SK-N-SH treated with all-trans-retinoic acid at 6 μM for 48 hours (cell line): ENCODE measurements at regions not wholly inside any gene's neighbourhood (a gene's known extent, or its start where the extent isn't known, plus 50 kb on each side); places are given as distances from the start of the nearest gene placed in this dataset.

Source experiments
- ARNTL ChIP-seq: fragments of 450-650 bp; formaldehyde crosslinking; IDR thresholded peaks from 2 replicates; pipeline ENCODE4 v1.5.0; 2020; ENCODE audit warnings: low read depth, mild to moderate bottlenecking, moderate library complexity, borderline replicate concordance
- CSDC2 ChIP-seq: fragments of 250-450 bp; sonication (Bioruptor Pico); IDR thresholded peaks from 2 replicates; pipeline ENCODE4 v1.5.0; 2020; ENCODE audit warnings: mild to moderate bottlenecking, moderate library complexity
- GLIS3 ChIP-seq: fragments of 250-450 bp; sonication (Bioruptor Pico); IDR thresholded peaks from 2 replicates; pipeline ENCODE4 v1.5.0; 2020; ENCODE audit warnings: mild to moderate bottlenecking, moderate library complexity
- ISL1 ChIP-seq: fragments of 250-450 bp; sonication (Bioruptor Pico); IDR thresholded peaks from 2 replicates; pipeline ENCODE4 v2.1.2; 2022; ENCODE audit warnings: mild to moderate bottlenecking, moderate library complexity
- OSR1 ChIP-seq: fragments of 250-450 bp; sonication (Bioruptor Pico); IDR thresholded peaks from 2 replicates; pipeline ENCODE4 v1.8.0; 2022; ENCODE audit warnings: moderate library complexity, mild to moderate bottlenecking, inconsistent platforms
- PATZ1 ChIP-seq: fragments of 250-450 bp; sonication (Bioruptor Pico); IDR thresholded peaks from 2 replicates; pipeline ENCODE4 v1.8.0; 2020; ENCODE audit warnings: mild to moderate bottlenecking, moderate library complexity, borderline replicate concordance
- PPARA ChIP-seq: fragments of 250-450 bp; sonication (Bioruptor Pico); IDR thresholded peaks from 2 replicates; pipeline ENCODE4 v1.5.0; 2020; ENCODE audit warnings: mild to moderate bottlenecking, borderline replicate concordance
- TOX ChIP-seq: fragments of 250-450 bp; sonication (Bioruptor Pico); IDR thresholded peaks from 2 replicates; pipeline ENCODE4 v1.8.0; 2021; ENCODE audit warnings: mild to moderate bottlenecking, moderate library complexity, borderline replicate concordance
- TSHZ2 ChIP-seq: fragments of 250-450 bp; sonication (Bioruptor Pico); IDR thresholded peaks from 2 replicates; pipeline ENCODE4 v1.5.0; 2020; ENCODE audit warnings: mild to moderate bottlenecking, moderate library complexity
- ZC3H10 ChIP-seq: fragments of 250-450 bp; sonication (Bioruptor Pico); IDR thresholded peaks from 2 replicates; pipeline ENCODE4 v1.5.1; 2021; ENCODE audit warnings: mild to moderate bottlenecking, moderate library complexity
- ZFP3 ChIP-seq: fragments of 250-450 bp; sonication (Bioruptor Pico); IDR thresholded peaks from 2 replicates; pipeline ENCODE4 v1.5.0; 2020; ENCODE audit warnings: mild to moderate bottlenecking, moderate library complexity
- ZNF70 ChIP-seq: fragments of 450-650 bp; formaldehyde crosslinking; IDR thresholded peaks from 2 replicates; pipeline ENCODE4 v1.5.0; 2020; ENCODE audit warnings: mild to moderate bottlenecking, moderate library complexity
- ZNF8 ChIP-seq: fragments of 450-650 bp; formaldehyde crosslinking; IDR thresholded peaks from 2 replicates; pipeline ENCODE4 v1.5.0; 2020; ENCODE audit warnings: mild to moderate bottlenecking, moderate library complexity
- TF ChIP-seq, protein P1 (sequence below): fragments of 250-450 bp; sonication (Bioruptor Pico); IDR thresholded peaks from 2 replicates; pipeline ENCODE4 v1.5.1; 2020; ENCODE audit warnings: low read depth, mild to moderate bottlenecking, moderate library complexity

GRCh38 chr1:67611846-67612245 lies 73.2 kb upstream of the GADD45A start:
- TF ChIP-seq, protein P1, sequence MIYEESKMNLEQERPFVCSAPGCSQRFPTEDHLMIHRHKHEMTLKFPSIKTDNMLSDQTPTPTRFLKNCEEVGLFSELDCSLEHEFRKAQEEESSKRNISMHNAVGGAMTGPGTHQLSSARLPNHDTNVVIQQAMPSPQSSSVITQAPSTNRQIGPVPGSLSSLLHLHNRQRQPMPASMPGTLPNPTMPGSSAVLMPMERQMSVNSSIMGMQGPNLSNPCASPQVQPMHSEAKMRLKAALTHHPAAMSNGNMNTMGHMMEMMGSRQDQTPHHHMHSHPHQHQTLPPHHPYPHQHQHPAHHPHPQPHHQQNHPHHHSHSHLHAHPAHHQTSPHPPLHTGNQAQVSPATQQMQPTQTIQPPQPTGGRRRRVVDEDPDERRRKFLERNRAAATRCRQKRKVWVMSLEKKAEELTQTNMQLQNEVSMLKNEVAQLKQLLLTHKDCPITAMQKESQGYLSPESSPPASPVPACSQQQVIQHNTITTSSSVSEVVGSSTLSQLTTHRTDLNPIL, result no peak
- TF ChIP-seq TSHZ2 (CRISPR knock-in tag), result no peak
- no peak for TF ChIP-seq CSDC2 (CRISPR knock-in tag)
- no peak for TF ChIP-seq PATZ1 (CRISPR knock-in tag)
- TF ChIP-seq ARNTL (CRISPR knock-in tag), result no peak
- TF ChIP-seq ZNF70 (CRISPR knock-in tag), result no peak
- TF ChIP-seq ISL1 (CRISPR knock-in tag), result 0 out of 2 replicates have a peak, but pooled peaks have one; percentile 10
- no peak for TF ChIP-seq GLIS3 (CRISPR knock-in tag)
- no peak for TF ChIP-seq ZNF8 (CRISPR knock-in tag)
- no peak for TF ChIP-seq TOX (CRISPR knock-in tag)
- TF ChIP-seq OSR1, result no peak
- TF ChIP-seq ZC3H10 (CRISPR knock-in tag), result no peak
- no peak for TF ChIP-seq PPARA
- no peak for TF ChIP-seq ZFP3 (CRISPR knock-in tag)
